DND-41 (cell line): ENCODE measurements at regions not wholly inside any gene's neighbourhood (a gene's known extent, or its start where the extent isn't known, plus 50 kb on each side); places are given as distances from the start of the nearest gene placed in this dataset.

ENCODE experiments used
- CTCF ChIP-seq: IDR thresholded peaks from 2 replicates; pipeline ENCODE4 v1.5.1; 2012; ENCODE audit warnings: borderline replicate concordance, low read length, moderate library complexity, mild to moderate bottlenecking; ENCODE audit not compliant: poor library complexity, severe bottlenecking; ENCODE audit errors: extremely low read depth
- EZH2 ChIP-seq: IDR thresholded peaks from 3 replicates; pipeline ENCODE4 v1.6.1; 2012; ENCODE audit warnings: borderline replicate concordance, low read depth, mild to moderate bottlenecking, moderate library complexity, low read length, inconsistent platforms; ENCODE audit not compliant: severe bottlenecking

GRCh38 chr1:55367273-55367672, 152.1 kb upstream of the USP24 start:
- TF ChIP-seq CTCF (no peak), EZH2 (no peak)
